Caco-2 (cell line): ENCODE measurements at regions not wholly inside any gene's neighbourhood (a gene's known extent, or its start where the extent isn't known, plus 50 kb on each side); places are given as distances from the start of the nearest gene placed in this dataset.

Experiments used
- BruUV-seq: library from RNA; stranded (reverse); fragments of 400-500 nt; replicated peaks from 2 replicates; lab custom pipeline; 2021; lab: Mats Ljungman, UMichigan
- CTCF ChIA-PET: fragments of 300-600 bp; sonication (Branson Sonifier 250); formaldehyde crosslinking; loops from one replicate; lab custom pipeline; 2022; ENCODE audit warnings: antibody characterized with exemption; lab: Charles Lee
- POLR2A ChIA-PET: fragments of 300-600 bp; sonication (Branson Sonifier 250); formaldehyde crosslinking; loops from one replicate; lab custom pipeline; 2022; ENCODE audit warnings: antibody characterized with exemption; lab: Charles Lee
- DNase-seq, 2 experiments: peaks; one replicate each; pipeline versions ENCODE4 v3.0.0 to v3.0.0-alpha.2; 2020 to 2022
- H3K27me3 ChIP-seq: replicated peaks from 2 replicates; pipeline ENCODE4 v1.6.0; 2011; ENCODE audit warnings: low read length; ENCODE audit not compliant: control insufficient read depth, insufficient read depth
- H3K36me3 ChIP-seq: 2 replicates; pipeline ENCODE4 v1.5.1; 2011; ENCODE audit warnings: low read length; ENCODE audit not compliant: control insufficient read depth, insufficient read depth
- H3K4me1 ChIP-seq: fragments of 250-450 bp; sonication (Bioruptor Pico); 2 replicates; pipeline ENCODE4 v1.5.1; 2020; ENCODE audit warnings: mild to moderate bottlenecking
- H3K4me3 ChIP-seq: 2 replicates; pipeline ENCODE4 v1.5.1; 2011; ENCODE audit warnings: low read depth, mild to moderate bottlenecking, control low read depth, low read length
- H3K9me3 ChIP-seq: fragments of 250-450 bp; sonication (Bioruptor Pico); 2 replicates; pipeline ENCODE4 v1.5.1; 2020; ENCODE audit warnings: mild to moderate bottlenecking, moderate library complexity
- H3K27ac Mint-ChIP-seq: one replicate; pipeline ENCODE4 v1.8.0; 2022; ENCODE audit warnings: mixed read lengths; ENCODE audit not compliant: unreplicated experiment
- H3K27me3 Mint-ChIP-seq: one replicate; pipeline ENCODE4 v1.8.0; 2022; ENCODE audit warnings: mixed read lengths; ENCODE audit not compliant: insufficient read depth, unreplicated experiment
- H3K36me3 Mint-ChIP-seq: one replicate; pipeline ENCODE4 v1.8.0; 2022; ENCODE audit warnings: mild to moderate bottlenecking, mixed read lengths; ENCODE audit not compliant: insufficient read depth, unreplicated experiment
- H3K4me1 Mint-ChIP-seq: one replicate; pipeline ENCODE4 v1.8.0; 2022; ENCODE audit warnings: low read depth, mixed read lengths; ENCODE audit not compliant: unreplicated experiment
- H3K4me3 Mint-ChIP-seq: one replicate; pipeline ENCODE4 v1.8.0; 2022; ENCODE audit warnings: mild to moderate bottlenecking, moderate library complexity, mixed read lengths; ENCODE audit not compliant: unreplicated experiment
- H3K9me3 Mint-ChIP-seq: one replicate; pipeline ENCODE4 v1.8.0; 2022; ENCODE audit warnings: mixed read lengths; ENCODE audit not compliant: unreplicated experiment
- intact Hi-C: fragments of 100-400 bp; cut with micrococcal nuclease; formaldehyde crosslinking; loops from one replicate; pipeline ENCODE4 v1.10.0; 2022; ENCODE audit not compliant: unreplicated experiment
- TF ChIP-seq, protein P1 (sequence below), 2 experiments: fragments of 200-600 bp in 1 of 2; IDR thresholded peaks; 1 replicate in 1 of 2; 2 replicates in 1 of 2; pipeline versions ENCODE4 v1.5.1 to v1.8.0; 2011 to 2022; ENCODE audit warnings: antibody characterized with exemption in 1 of 2, control low read depth in 1 of 2, inconsistent platforms in 1 of 2, low read depth in 1 of 2, low read length in 1 of 2, mild to moderate bottlenecking in 1 of 2, moderate library complexity in 1 of 2; ENCODE audit not compliant: insufficient read depth in 1 of 2, severe bottlenecking in 1 of 2, unreplicated experiment in 1 of 2

DNA sequence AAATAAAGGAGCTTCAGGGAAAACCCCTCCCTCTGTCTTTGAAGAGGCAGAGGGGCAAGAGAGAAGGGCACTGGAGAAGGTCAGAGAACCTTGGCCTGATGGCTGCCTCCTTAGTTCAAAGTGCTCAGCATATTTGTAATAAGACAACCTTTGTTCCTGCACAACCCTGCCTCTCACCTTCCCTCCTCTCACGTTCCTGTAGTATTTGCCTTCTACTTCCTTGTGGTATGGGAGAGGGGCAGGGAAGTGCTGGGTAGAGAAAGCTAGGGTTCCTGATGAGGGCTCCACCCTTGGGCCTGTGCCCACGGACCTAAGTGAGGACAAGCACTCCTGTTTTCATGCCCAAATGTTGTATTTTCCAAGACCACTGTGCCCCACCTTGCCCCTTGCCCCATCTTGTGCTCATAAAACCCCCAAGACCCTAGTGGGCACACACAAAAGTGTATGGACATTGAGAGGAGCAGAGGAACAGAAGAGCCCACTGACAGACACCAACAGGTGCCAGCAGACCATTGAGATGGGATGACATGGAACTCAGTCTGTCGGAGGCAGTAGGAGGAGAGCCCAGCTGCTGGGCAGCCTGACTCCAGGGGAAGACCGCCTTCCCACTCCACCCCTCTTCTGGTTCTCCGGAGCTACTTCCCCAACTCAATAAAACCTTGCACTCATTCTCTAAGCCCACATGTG is 261.5 kb upstream of the CCDC196 start:
- no peaks in the 10 kb centered on the region for H3K36me3 ChIP-seq
- no TSS peak for BruUV-seq
- no peak for DNase-seq
- no peak overlapping the region for H3K4me3 ChIP-seq
- H3K4me1 ChIP-seq = no peaks in the 10 kb centered on the region
- no peaks in the 10 kb centered on the region for H3K9me3 ChIP-seq
- ChIA-PET CTCF (no interaction called here), POLR2A (no interaction called here)
- H3K9me3 Mint-ChIP-seq = peaks cover 10% of the 10 kb centered on the region
- no peaks in the 10 kb centered on the region for H3K27me3 Mint-ChIP-seq
- intact Hi-C loops = no loop called here
- no peaks in the 10 kb centered on the region for H3K4me1 Mint-ChIP-seq
- no peaks in the 10 kb centered on the region for H3K27me3 ChIP-seq
- no peaks in the 10 kb centered on the region for H3K36me3 Mint-ChIP-seq
- TF ChIP-seq, protein P1, sequence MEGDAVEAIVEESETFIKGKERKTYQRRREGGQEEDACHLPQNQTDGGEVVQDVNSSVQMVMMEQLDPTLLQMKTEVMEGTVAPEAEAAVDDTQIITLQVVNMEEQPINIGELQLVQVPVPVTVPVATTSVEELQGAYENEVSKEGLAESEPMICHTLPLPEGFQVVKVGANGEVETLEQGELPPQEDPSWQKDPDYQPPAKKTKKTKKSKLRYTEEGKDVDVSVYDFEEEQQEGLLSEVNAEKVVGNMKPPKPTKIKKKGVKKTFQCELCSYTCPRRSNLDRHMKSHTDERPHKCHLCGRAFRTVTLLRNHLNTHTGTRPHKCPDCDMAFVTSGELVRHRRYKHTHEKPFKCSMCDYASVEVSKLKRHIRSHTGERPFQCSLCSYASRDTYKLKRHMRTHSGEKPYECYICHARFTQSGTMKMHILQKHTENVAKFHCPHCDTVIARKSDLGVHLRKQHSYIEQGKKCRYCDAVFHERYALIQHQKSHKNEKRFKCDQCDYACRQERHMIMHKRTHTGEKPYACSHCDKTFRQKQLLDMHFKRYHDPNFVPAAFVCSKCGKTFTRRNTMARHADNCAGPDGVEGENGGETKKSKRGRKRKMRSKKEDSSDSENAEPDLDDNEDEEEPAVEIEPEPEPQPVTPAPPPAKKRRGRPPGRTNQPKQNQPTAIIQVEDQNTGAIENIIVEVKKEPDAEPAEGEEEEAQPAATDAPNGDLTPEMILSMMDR (IDR thresholded peaks at IDR 0.05; ENCODE audit: insufficient read depth in 1 of 2, low read depth in 1 of 2, low read length in 1 of 2, severe bottlenecking in 1 of 2, unreplicated experiment in 1 of 2) = no peak
- H3K27ac Mint-ChIP-seq = no peak overlapping the region
- no peak overlapping the region for H3K4me3 Mint-ChIP-seq

GRCh38 chr14:66225337-66225736 is 260.8 kb upstream of the CCDC196 start:
- Mint-ChIP-seq H3K9me3 (peaks cover 10% of the 10 kb centered on the region), H3K36me3 (no peaks in the 10 kb centered on the region), H3K27ac (no peak overlapping the region), H3K4me1 (no peaks in the 10 kb centered on the region), H3K27me3 (no peaks in the 10 kb centered on the region), H3K4me3 (no peak overlapping the region)
- no peak overlapping the region for H3K4me3 ChIP-seq
- BruUV-seq = no TSS peak
- no peak for DNase-seq
- TF ChIP-seq, protein P1 (IDR thresholded peaks at IDR 0.05; ENCODE audit: insufficient read depth in 1 of 2, low read depth in 1 of 2, low read length in 1 of 2, severe bottlenecking in 1 of 2, unreplicated experiment in 1 of 2) = no peak
- intact Hi-C loops = no loop called here
- H3K27me3 ChIP-seq = no peaks in the 10 kb centered on the region
- no peaks in the 10 kb centered on the region for H3K4me1 ChIP-seq
- ChIA-PET CTCF (no interaction called here), POLR2A (no interaction called here)
- no peaks in the 10 kb centered on the region for H3K36me3 ChIP-seq
- H3K9me3 ChIP-seq = no peaks in the 10 kb centered on the region

DNA sequence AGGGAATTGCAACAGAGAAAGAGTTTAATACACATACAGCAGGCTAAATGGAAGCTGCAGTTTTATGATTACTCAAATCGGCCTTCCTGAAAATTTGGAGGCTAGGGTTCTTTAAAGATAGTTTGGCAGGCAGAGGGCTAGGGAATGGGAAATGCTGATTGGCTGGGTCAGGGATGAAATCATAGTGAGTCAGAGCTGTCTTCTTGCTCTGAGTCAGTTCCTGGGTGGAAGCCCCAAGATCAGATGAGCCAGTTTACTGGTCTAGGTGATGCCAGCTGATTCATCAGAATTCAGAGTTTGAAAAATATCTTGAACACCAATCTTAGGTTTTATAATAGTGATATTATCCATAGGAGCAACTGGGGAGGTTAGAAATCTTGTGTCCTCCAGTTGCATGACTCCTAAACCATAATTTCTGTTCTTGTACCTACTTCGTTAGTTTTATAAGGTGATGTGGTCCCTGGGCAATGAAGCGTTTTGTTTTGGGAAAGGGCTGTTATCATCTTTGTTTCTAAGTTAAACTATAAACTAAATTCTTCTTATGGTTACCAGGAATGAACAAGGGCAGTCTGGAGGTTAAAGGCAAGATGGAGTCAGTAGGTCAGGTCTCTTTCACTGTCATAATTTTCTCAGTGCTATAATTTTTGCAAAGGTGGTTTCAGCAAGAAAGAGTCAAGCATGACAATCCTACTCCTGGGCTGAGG is 257.8 kb upstream of the CCDC196 start:
- H3K4me3 ChIP-seq = no peak overlapping the region
- CTCF ChIA-PET = no interaction called here
- TF ChIP-seq, protein P1 (IDR thresholded peaks at IDR 0.05; ENCODE audit: insufficient read depth in 1 of 2, low read depth in 1 of 2, low read length in 1 of 2, severe bottlenecking in 1 of 2, unreplicated experiment in 1 of 2) = no peak
- Mint-ChIP-seq H3K4me1 (no peaks in the 10 kb centered on the region), H3K4me3 (no peak overlapping the region), H3K36me3 (no peaks in the 10 kb centered on the region), H3K27me3 (no peaks in the 10 kb centered on the region), H3K9me3 (peaks cover 10% of the 10 kb centered on the region), H3K27ac (no peak overlapping the region)
- POLR2A ChIA-PET = no interaction called here
- no peak for DNase-seq
- intact Hi-C loops = no loop called here
- H3K27me3 ChIP-seq = no peaks in the 10 kb centered on the region
- no peaks in the 10 kb centered on the region for H3K9me3 ChIP-seq
- no peaks in the 10 kb centered on the region for H3K4me1 ChIP-seq
- no TSS peak for BruUV-seq
- H3K36me3 ChIP-seq = no peaks in the 10 kb centered on the region
